HEK293 (cell line): ENCODE measurements at regions not wholly inside any gene's neighbourhood (a gene's known extent, or its start where the extent isn't known, plus 50 kb on each side); places are given as distances from the start of the nearest gene placed in this dataset.

Experiments used
- GLIS2 ChIP-seq: fragments of 450-650 bp; formaldehyde crosslinking; IDR thresholded peaks from 2 replicates; pipeline ENCODE4 v1.5.1; 2016; ENCODE audit warnings: missing biosample characterization, missing genetic modification characterization
- PRDM10 ChIP-seq: fragments of 450-650 bp; formaldehyde crosslinking; IDR thresholded peaks from 2 replicates; pipeline ENCODE4 v1.5.1; 2016; ENCODE audit warnings: missing biosample characterization, missing genetic modification characterization
- ZBTB49 ChIP-seq: fragments of 450-650 bp; formaldehyde crosslinking; IDR thresholded peaks from 2 replicates; pipeline ENCODE4 v1.5.1; 2016; ENCODE audit warnings: missing biosample characterization, missing genetic modification characterization, low read depth
- ZNF248 ChIP-seq: fragments of 450-650 bp; formaldehyde crosslinking; IDR thresholded peaks from 2 replicates; pipeline ENCODE4 v1.5.1; 2017; ENCODE audit warnings: missing biosample characterization, missing genetic modification characterization
- ZNF335 ChIP-seq: fragments of 450-650 bp; formaldehyde crosslinking; conservative IDR thresholded peaks from 2 replicates; pipeline ENCODE4 v1.5.1; 2016; ENCODE audit warnings: missing biosample characterization, missing genetic modification characterization
- ZNF785 ChIP-seq: fragments of 450-650 bp; formaldehyde crosslinking; IDR thresholded peaks from 2 replicates; pipeline ENCODE4 v1.5.1; 2016; ENCODE audit warnings: missing biosample characterization, missing genetic modification characterization
- TF ChIP-seq, protein P1 (sequence below): fragments of 450-650 bp; formaldehyde crosslinking; IDR thresholded peaks from 2 replicates; pipeline ENCODE4 v1.5.1; 2016; ENCODE audit warnings: missing biosample characterization, missing genetic modification characterization

DNA sequence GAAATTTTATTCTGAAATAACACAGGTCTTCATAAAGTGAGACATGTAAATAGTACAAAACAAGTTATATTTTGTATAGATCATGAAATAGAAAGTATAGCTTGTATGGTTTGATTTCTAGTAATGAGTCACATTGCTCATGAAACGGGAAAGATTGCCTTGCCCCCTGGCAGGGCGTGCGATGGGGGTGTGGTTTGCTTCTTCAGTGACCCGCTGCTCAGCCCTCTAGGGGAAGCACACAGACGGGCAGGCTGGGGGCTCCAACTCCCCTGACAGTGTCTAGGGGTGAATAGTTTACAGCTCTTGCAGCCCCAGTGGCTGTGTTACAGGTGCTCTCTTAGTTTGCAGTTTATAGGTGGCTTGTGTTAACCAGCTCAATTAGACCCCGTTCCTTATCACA lies 170.5 kb upstream of the RGS17 start:
- TF ChIP-seq, protein P1, sequence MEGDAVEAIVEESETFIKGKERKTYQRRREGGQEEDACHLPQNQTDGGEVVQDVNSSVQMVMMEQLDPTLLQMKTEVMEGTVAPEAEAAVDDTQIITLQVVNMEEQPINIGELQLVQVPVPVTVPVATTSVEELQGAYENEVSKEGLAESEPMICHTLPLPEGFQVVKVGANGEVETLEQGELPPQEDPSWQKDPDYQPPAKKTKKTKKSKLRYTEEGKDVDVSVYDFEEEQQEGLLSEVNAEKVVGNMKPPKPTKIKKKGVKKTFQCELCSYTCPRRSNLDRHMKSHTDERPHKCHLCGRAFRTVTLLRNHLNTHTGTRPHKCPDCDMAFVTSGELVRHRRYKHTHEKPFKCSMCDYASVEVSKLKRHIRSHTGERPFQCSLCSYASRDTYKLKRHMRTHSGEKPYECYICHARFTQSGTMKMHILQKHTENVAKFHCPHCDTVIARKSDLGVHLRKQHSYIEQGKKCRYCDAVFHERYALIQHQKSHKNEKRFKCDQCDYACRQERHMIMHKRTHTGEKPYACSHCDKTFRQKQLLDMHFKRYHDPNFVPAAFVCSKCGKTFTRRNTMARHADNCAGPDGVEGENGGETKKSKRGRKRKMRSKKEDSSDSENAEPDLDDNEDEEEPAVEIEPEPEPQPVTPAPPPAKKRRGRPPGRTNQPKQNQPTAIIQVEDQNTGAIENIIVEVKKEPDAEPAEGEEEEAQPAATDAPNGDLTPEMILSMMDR (tag by site-specific recombination) = no peak
- TF ChIP-seq ZNF335 (tag by site-specific recombination) (no peak), ZBTB49 (tag by site-specific recombination) (no peak), ZNF248 (tag by site-specific recombination) (no peak), ZNF785 (tag by site-specific recombination) (no peak), PRDM10 (no peak), GLIS2 (tag by site-specific recombination) (no peak)
